Testis (tissue), 2 donors: ENCODE measurements at regions not wholly inside any gene's neighbourhood (a gene's known extent, or its start where the extent isn't known, plus 50 kb on each side); places are given as distances from the start of the nearest gene placed in this dataset.

Experiments used
- DNase-seq: peaks from one replicate; pipeline ENCODE4 v3.0.0-alpha.2; 2019
- H3K27ac ChIP-seq, 2 donors: fragments of 200-600 bp; sonication (generic); one replicate each; pipeline ENCODE4 v1.5.1; 2019
- H3K27me3 ChIP-seq: fragments of 200-600 bp; sonication (generic); one replicate; pipeline ENCODE4 v1.5.1; 2019
- H3K36me3 ChIP-seq: fragments of 200-600 bp; sonication (generic); one replicate; pipeline ENCODE4 v1.5.1; 2017; ENCODE audit warnings: low read depth; ENCODE audit errors: missing control alignments
- H3K4me1 ChIP-seq: fragments of 200-600 bp; sonication (generic); one replicate; pipeline ENCODE4 v1.5.1; 2019
- H3K4me3 ChIP-seq, 2 donors: fragments of 200-600 bp; sonication (generic); one replicate each; pipeline ENCODE4 v1.5.1; 2017 to 2019
- H3K9me3 ChIP-seq: fragments of 200-600 bp; sonication (generic); one replicate; pipeline ENCODE4 v1.5.1; 2017
- CTCF ChIP-seq, 3 experiments: fragments of 450-650 bp in 2 of 3; fragments of 200-600 bp in 1 of 3; sonication (generic) in 1 of 3; IDR thresholded peaks; one replicate each; pipeline ENCODE4 v1.5.1; 2016 to 2019; ENCODE audit warnings: antibody characterized with exemption in 3 of 3, mild to moderate bottlenecking in 2 of 3, moderate library complexity in 1 of 3
- POLR2A ChIP-seq: fragments of 450-650 bp; IDR thresholded peaks from one replicate; pipeline ENCODE4 v1.6.1; 2017; ENCODE audit warnings: antibody characterized with exemption, mild to moderate bottlenecking, moderate library complexity
- WGBS, 2 donors: methylation state at CpG; one replicate each; pipeline ENCODE4 v1.1.5; 2018; 5-methylcytosine and 5-hydroxymethylcytosine counted together
- intact Hi-C: fragments of 100-400 bp; cut with DNase I; formaldehyde crosslinking; loops from one replicate; pipeline ENCODE4 v1.15.1; 2023; ENCODE audit warnings: low total_unique reads

- intact Hi-C loops: no loop called here
- WGBS, 2 donors: 68 to 83% methylated on average over 1 of the region's 1 CpG
These were observed 796.5 kb upstream of the ARRDC3 start for GRCh38 chr5:92179651-92180050.

GRCh38 chr5:92177926-92178487 lies 794.9 kb upstream of the ARRDC3 start:
- 43 to 61% methylated on average over 1 of the region's 1 CpG for WGBS, 2 donors

More at GRCh38 chr5:92179651-92180050, 796.5 kb upstream of the ARRDC3 start:
- H3K4me3 ChIP-seq: no peak overlapping the region
- H3K27me3 ChIP-seq: no peaks in the 10 kb centered on the region
- no peak for DNase-seq
- H3K36me3 ChIP-seq: no peaks in the 10 kb centered on the region
- no peaks in the 10 kb centered on the region for H3K4me1 ChIP-seq
- TF ChIP-seq CTCF (IDR thresholded peaks at IDR 0.05): no peak
- H3K27ac ChIP-seq: no peak overlapping the region
- no peaks in the 10 kb centered on the region for H3K9me3 ChIP-seq

GRCh38 chr5:92163906-92164305 lies 780.8 kb upstream of the ARRDC3 start:
- Histone ChIP-seq H3K9me3 (no peaks in the 10 kb centered on the region), H3K36me3 (no peaks in the 10 kb centered on the region), H3K27ac (no peak overlapping the region), H3K27me3 (no peaks in the 10 kb centered on the region), H3K4me1 (no peaks in the 10 kb centered on the region), H3K4me3 (no peak overlapping the region)
- TF ChIP-seq POLR2A (no peak), CTCF (IDR thresholded peaks at IDR 0.05) (no peak)
- no peak for DNase-seq
- intact Hi-C loops: no loop called here
- 78 to 87% methylated on average over 2 of the region's 2 CpGs for WGBS, 2 donors

More at GRCh38 chr5:92177926-92178487, 794.9 kb upstream of the ARRDC3 start:
- H3K4me1 ChIP-seq: no peaks in the 10 kb centered on the region
- TF ChIP-seq POLR2A: no peak
- TF ChIP-seq CTCF (IDR thresholded peaks at IDR 0.05): no peak
- no peaks in the 10 kb centered on the region for H3K9me3 ChIP-seq
- H3K27me3 ChIP-seq: no peaks in the 10 kb centered on the region
- H3K27ac ChIP-seq: no peak overlapping the region
- intact Hi-C loops: no loop called here
- no peaks in the 10 kb centered on the region for H3K36me3 ChIP-seq
- DNase-seq: no peak
- no peak overlapping the region for H3K4me3 ChIP-seq

GRCh38 chr5:92147798-92148197 lies 764.7 kb upstream of the ARRDC3 start:
- Histone ChIP-seq H3K36me3 (no peaks in the 10 kb centered on the region), H3K4me3 (no peak overlapping the region), H3K4me1 (no peaks in the 10 kb centered on the region), H3K9me3 (no peaks in the 10 kb centered on the region), H3K27me3 (no peaks in the 10 kb centered on the region), H3K27ac (no peak overlapping the region)
- TF ChIP-seq POLR2A: no peak
- TF ChIP-seq CTCF (IDR thresholded peaks at IDR 0.05): no peak
- DNase-seq: no peak
- WGBS, 2 donors: 75 to 79% methylated on average over 2 of the region's 2 CpGs
- intact Hi-C loops: no loop called here

- DNase-seq: no peak
- no peaks in the 10 kb centered on the region for H3K27me3 ChIP-seq
- no peaks in the 10 kb centered on the region for H3K36me3 ChIP-seq
- H3K4me1 ChIP-seq: no peaks in the 10 kb centered on the region
- TF ChIP-seq CTCF (IDR thresholded peaks at IDR 0.05) (no peak), POLR2A (no peak)
- no peak overlapping the region for H3K4me3 ChIP-seq
- H3K9me3 ChIP-seq: no peaks in the 10 kb centered on the region
- intact Hi-C loops: no loop called here
- 78 to 83% methylated on average over 3 of the region's 3 CpGs for WGBS, 2 donors
- H3K27ac ChIP-seq: no peak overlapping the region
These were observed 764.1 kb upstream of the ARRDC3 start for GRCh38 chr5:92147266-92147665.
